ENCODE measurements at regions not wholly inside any gene's neighbourhood (a gene's known extent, or its start where the extent isn't known, plus 50 kb on each side); places are given as distances from the start of the nearest gene placed in this dataset.

- no peak for DNase-seq
Measured at GRCh38 chr20:52470561-52470960, 279.0 kb upstream of the ZFP64 start.

- DNase-seq = no peak
Measured at GRCh38 chr20:52469128-52469527, 277.5 kb upstream of the ZFP64 start.

GRCh38 chr20:52465991-52466390, 274.4 kb upstream of the ZFP64 start:
- no peak for DNase-seq

GRCh38 chr20:52461582-52461981, 270.0 kb upstream of the ZFP64 start:
- DNase-seq = no peak

GRCh38 chr20:52459150-52459549, 267.6 kb upstream of the ZFP64 start:
- no peak for DNase-seq

GRCh38 chr20:52457826-52458225, 266.2 kb upstream of the ZFP64 start:
- DNase-seq = no peak

DNA sequence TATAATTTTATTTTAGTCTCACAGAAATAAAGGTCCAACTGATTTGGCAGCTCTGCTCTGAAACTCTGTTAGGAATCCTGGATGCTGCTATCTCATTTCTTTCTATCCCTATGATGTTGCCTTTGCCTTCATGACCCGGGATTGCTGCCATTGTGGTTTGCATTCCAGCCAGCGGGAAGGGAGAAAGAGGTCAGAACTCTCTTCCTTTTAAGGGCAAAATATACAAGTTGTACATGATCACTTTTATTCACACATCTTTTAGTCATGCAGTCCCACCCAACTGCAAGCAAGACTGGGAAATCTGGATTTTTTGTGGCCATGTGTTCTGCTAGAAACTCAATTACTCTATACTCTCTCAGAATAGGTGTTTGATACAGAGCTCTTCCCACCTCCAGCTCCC, 263.1 kb upstream of the ZFP64 start:
- DNase-seq = no peak

DNA sequence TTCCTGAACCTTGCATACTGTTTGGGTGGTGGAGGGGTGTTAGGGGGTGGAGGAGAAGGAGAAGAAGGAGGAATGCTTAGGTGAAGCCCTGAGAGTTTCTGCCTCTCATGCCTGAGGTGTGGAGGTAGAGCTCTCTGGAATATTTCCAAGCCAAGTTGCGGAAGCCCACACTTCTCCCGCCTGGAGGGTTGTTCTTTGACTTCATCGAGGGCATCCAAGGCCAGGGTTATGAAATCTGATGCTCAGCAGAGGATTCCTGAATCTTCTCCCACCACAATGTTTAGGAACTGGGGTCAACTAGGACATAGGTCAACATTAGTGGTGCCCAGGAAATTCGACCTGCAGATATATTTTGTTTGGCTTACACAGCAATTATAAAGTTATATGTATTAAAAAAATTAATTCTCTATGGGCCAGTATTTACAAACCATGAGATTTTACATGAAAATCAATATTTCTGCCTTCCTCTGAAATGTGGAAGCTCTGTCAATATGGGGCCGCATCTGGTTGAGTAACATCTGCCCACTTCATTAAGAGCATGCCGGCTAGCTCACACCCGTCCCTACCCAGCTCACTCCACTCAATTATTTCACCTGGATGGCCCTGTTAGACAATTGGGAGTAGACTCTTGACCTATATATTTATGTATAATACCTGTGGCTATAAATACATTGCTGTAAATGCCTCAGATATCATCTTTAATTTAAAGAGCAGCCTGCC, 257.1 kb upstream of the ZFP64 start:
- no peak for DNase-seq

GRCh38 chr20:52447225-52447551, 255.6 kb upstream of the ZFP64 start:
- DNase-seq = no peak

DNA sequence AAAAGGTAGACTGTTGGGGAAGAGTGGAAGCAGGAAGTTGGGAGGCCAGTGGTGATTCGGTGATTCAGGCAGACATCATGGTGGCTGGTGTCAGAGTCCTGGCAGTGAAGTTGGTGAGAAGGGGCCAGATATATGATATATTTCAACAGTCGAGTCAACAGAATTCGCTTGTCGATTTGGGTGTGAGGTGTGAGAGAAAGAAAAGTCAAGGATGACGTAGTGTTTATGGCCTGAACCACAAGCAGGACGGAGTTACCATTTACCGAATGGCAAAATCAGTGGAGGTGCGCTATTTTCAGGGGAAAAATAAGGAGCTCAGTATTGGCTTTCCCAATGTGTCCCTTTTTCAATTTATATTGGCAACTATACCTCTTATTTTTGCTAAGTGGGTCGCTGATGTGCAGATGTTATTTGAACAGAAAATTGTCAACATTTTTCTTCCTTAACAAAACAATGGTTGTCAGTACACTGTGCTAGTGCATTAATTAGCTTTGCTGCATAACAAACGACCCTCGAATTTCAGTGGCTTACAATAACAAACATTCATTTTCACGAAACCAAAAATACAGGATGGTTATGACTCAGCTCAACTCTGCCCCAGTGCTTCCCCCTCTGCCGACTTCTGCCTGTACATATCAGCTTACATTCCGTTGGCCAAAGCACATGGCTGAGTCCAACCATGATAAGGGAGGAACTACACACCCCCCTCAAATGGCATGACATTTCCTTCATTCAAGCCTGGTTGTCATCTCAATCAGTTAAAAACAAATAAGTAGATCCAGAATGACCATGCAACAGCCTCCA, 255.0 kb upstream of the ZFP64 start:
- DNase-seq = no peak

- no peak for DNase-seq
Measured at GRCh38 chr20:52444455-52444854, 252.9 kb upstream of the ZFP64 start.

- DNase-seq = no peak
Measured at GRCh38 chr20:52443874-52444273, 252.3 kb upstream of the ZFP64 start.

- no peak for DNase-seq
Measured at GRCh38 chr20:52441710-52442109, 250.1 kb upstream of the ZFP64 start.

DNA sequence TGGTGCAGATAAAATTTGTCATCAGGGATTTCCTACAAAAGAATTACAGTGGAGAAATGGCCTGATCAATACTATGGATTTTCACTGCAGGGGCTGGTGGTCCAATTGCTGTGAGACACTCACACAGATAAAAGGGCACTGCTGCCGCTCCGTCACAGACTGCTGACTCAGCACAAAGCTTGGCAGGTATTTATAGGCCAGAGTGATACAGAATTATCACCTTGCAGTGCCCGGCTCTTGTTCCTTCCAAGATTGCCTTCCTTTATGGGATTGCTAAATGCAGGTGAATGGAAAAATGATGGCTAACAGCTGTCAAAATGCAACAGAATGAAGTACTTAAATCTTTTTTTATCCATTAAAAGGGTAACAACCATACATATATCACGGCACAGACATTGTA, 247.8 kb upstream of the ZFP64 start:
- DNase-seq = no peak

GRCh38 chr20:52438326-52438963, 246.9 kb upstream of the ZFP64 start:
- DNase-seq = no peak

DNA sequence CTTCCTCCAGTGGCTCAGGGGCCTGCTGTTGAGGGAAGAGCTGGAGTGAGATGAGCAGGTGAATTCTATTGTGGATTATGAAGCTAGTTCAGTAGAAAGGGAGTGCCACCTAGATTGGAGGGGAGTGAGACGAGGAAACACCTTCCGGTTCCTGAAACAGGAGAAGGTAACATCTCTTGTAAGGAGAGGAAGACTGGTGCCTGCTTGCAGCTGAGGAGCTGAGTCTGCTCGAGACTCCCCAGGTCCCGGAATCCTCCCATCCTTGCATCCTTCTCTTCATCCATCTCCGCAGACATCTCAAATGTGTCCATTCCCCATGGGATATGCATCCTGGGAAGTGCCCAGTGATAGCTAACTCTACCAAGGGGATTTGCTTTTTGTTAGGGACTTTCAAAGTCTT, 242.9 kb upstream of the ZFP64 start:
- no peak for DNase-seq

GRCh38 chr20:52434041-52434425, 242.5 kb upstream of the ZFP64 start:
- DNase-seq = no peak

GRCh38 chr20:52433326-52434040, 241.9 kb upstream of the ZFP64 start:
- DNase-seq = no peak

GRCh38 chr20:52432740-52433139, 241.2 kb upstream of the ZFP64 start:
- no peak for DNase-seq

GRCh38 chr20:52429029-52429428, 237.4 kb upstream of the ZFP64 start:
- DNase-seq = no peak

GRCh38 chr20:52427960-52428359, 236.4 kb upstream of the ZFP64 start:
- no peak for DNase-seq

DNA sequence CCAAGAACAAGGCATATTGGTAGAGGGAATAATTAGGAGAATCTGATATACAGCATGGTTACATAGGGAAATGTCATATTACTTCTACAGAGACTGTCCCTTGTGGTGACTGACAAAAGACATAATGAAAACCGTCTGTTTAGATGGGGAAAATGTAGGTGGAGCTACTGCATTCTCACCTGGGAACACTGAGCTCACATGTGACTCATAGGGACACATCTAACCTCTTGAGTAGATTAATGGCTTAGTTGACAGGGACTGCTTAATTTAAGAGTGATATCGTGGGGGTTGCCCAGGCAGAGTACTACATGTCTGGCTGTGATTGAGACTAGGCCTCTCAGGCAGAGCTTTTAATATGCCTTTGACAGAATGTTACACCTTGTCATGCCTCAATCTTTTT, 235.3 kb upstream of the ZFP64 start:
- DNase-seq = no peak

DNA sequence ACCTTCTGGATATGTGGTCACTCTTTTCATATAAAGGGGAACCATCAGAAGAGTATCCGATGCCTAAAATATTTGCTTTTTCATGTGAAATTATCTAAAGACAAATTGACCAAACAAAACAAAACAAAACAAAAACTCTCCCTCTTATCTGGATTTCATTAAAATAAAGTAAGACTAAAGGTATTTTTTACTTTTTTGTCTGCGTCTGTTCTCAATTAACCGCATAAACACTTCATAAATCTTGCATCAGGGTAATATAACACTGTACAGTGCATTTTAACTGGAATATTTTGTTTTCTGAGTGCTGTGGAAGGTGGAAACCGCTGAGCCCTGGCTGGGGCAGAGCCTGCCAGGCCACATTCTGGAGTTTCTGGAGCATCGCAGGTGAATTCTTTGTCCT, 234.1 kb upstream of the ZFP64 start:
- DNase-seq = no peak

DNA sequence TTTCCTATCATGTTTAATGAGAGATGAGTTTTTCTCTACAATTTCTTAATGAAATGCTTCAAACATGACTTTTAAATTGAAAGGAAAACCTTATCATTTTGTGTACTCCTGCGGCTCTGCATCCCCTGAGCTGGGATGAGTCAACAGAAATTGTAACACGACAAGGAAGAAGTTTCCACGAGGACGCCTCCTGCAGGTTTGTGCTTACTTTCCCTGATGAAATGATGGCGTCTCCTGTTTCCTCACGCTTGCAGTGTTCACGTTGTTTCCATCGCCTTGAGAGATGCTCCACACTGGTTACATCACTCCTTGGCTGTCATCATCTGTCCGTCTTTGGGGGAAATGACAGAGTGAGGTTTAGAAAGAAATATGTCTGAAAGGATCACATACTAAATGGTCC, 233.7 kb upstream of the ZFP64 start:
- no peak for DNase-seq
